Motor neuron (in vitro differentiated cells): ENCODE measurements at regions not wholly inside any gene's neighbourhood (a gene's known extent, or its start where the extent isn't known, plus 50 kb on each side); places are given as distances from the start of the nearest gene placed in this dataset.

Source experiments
- ATAC-seq, 8 experiments: fragments of 200-7000 bp; cut with Tn5 transposase; replicated peaks in 6 of 8; 2 replicates each; pipeline ENCODE4 v1.8.0; 2021; ENCODE audit warnings: mild to moderate bottlenecking in 8 of 8, moderate library complexity in 8 of 8
- H3K27ac ChIP-seq, 2 donors: fragments of 250-450 bp; sonication (Bioruptor Pico); 2 replicates each; pipeline ENCODE4 v1.9.0; 2021; ENCODE audit warnings: antibody characterized with exemption in 2 of 2, mild to moderate bottlenecking in 2 of 2, moderate library complexity in 1 of 2
- H3K4me1 ChIP-seq, 2 donors: fragments of 250-450 bp; sonication (Bioruptor Pico); replicated peaks in 1 of 2; 2 replicates each; pipeline ENCODE4 v1.6.1; 2021; ENCODE audit warnings: antibody characterized with exemption in 2 of 2, mild to moderate bottlenecking in 2 of 2, moderate library complexity in 1 of 2
- H3K4me3 ChIP-seq, 5 donors: fragments of 250-450 bp; sonication (Bioruptor Pico); 2 replicates each; pipeline ENCODE4 v1.9.0; 2021; ENCODE audit warnings: antibody characterized with exemption in 5 of 5, mild to moderate bottlenecking in 5 of 5, moderate library complexity in 4 of 5
- WGBS, 10 experiments: fragments of 450-650 bp; shearing (Covaris generic); methylation state at CpG; one replicate each; pipeline ENCODE4 v1.0.0; 2022; 5-methylcytosine and 5-hydroxymethylcytosine counted together
- in situ Hi-C, 9 experiments: fragments of 400-800 bp; cut with MboI; loops; one replicate each; pipeline ENCODE4 v1.15.0; 2021; ENCODE audit warnings: low sequenced_read_pairs in 9 of 9, low pct_unique_long_range_greater_than_20kb in 2 of 9; ENCODE audit not compliant: unreplicated experiment in 9 of 9

DNA sequence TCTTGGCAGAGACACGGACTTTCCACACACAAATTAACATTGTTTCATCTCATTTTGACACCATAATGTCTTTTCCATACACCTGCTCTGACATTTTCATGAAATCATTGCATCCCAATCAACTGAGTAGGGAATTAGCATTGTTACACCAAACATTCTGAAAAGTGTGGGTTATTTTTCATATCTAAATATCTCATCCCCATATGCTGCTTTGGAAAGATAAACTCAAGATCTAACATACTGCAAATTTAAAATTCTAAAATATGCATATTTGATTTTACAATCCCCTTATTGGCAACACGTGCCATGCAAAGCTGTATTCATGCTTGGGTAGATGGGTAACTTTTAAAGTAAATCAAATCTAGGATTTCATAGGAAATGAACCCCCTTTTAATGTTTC, 242.9 kb downstream of the ZNF516 start:
- WGBS, 10 experiments: 0 to 87% (median 70%) methylated on average over 1 to 2 of the region's 2 CpGs; no CpG with 5 or more reads in 3 of the 10 experiments
- H3K27ac ChIP-seq: no peak overlapping the region
- ATAC-seq: no peak
- H3K4me1 ChIP-seq: peaks cover 9 to 22% of the 10 kb centered on the region in 2 donors
- in situ Hi-C loops: loop anchor here in 3 of 9 experiments (10.0 to 25.0 kb wide), 3 partner anchors 1040 to 1615 kb away; partner anchors contain the start of genes PTGR3 (in 1 of the 3) and TSHZ1 (in 1 of the 3)
- H3K4me3 ChIP-seq: no peak overlapping the region

DNA sequence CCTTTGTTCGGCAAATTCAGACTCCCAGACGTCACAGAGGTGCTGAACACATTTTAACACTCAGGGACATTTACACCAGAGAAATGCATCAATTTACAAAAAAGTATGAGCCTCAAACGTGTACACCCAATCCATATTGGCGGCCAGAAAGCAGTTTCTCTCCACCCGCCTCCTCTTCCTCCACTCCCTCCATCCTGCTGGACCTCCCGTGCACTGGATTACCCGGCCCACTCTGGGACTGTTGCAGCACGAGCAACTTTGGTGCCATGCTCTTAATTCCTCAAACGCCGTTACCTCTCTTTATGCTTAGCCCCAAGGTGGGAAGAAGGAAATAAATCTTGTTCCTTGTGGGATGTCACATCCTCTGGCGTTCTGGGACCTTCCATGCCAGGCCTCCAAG, 243.4 kb downstream of the ZNF516 start:
- no peak for ATAC-seq
- Histone ChIP-seq H3K4me1 (peaks cover 7 to 18% of the 10 kb centered on the region in 2 donors), H3K4me3 (no peak overlapping the region), H3K27ac (no peak overlapping the region)
- in situ Hi-C loops: loop anchor here in 3 of 9 experiments (10.0 to 25.0 kb wide), 3 partner anchors 1039 to 1614 kb away; partner anchors contain the start of genes PTGR3 (in 1 of the 3) and TSHZ1 (in 1 of the 3)
- 47 to 93% (median 63%) methylated on average over 1 to 10 of the region's 11 CpGs; no CpG with 5 or more reads in 1 of the 10 experiments for WGBS, 10 experiments

GRCh38 chr18:76246590-76246989, 248.5 kb downstream of the ZNF516 start:
- WGBS, 10 experiments: 0 to 100% (median 87%) methylated on average over 1 to 4 of the region's 4 CpGs

DNA sequence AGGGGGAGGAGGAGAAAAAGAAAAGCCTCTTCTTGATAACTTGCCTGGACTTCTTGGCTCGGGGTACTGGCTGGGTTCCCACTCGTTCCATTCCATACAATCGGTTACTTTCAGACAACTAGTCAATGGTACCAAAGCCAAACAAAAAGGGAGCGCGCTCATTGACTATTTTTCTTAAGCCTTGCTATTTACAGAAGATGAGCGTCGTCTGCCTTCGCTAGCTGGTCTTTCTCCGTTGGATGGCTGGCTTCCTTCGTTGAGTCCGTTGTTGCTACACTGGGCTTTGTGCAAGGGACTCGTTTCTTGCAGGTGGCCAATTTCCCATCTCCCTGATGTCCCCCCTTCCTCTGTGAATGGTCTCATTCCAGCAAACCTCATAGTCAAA, 260.4 kb downstream of the ZNF516 start:
- no peak for ATAC-seq
- Histone ChIP-seq H3K27ac (no peak overlapping the region), H3K4me3 (no peak overlapping the region), H3K4me1 (peaks cover 0 to 8% of the 10 kb centered on the region in 2 donors)
- 5 to 95% (median 86%) methylated on average over 3 to 10 of the region's 12 CpGs for WGBS, 10 experiments
- in situ Hi-C loops: no loop called here

More at GRCh38 chr18:76246590-76246989, 248.5 kb downstream of the ZNF516 start:
- no peak for ATAC-seq
- in situ Hi-C loops: no loop called here
- Histone ChIP-seq H3K4me3 (no peak overlapping the region), H3K27ac (no peak overlapping the region), H3K4me1 (no peaks in the 10 kb centered on the region)

- Histone ChIP-seq H3K4me3 (no peak overlapping the region), H3K27ac (no peak overlapping the region), H3K4me1 (peaks cover 0 to 8% of the 10 kb centered on the region in 2 donors)
- ATAC-seq: no peak
- 25 to 78% (median 45%) methylated on average over 2 to 5 of the region's 5 CpGs; no CpG with 5 or more reads in 2 of the 10 experiments for WGBS, 10 experiments
- in situ Hi-C loops: no loop called here
These were observed 261.0 kb downstream of the ZNF516 start for GRCh38 chr18:76233876-76234675.

DNA sequence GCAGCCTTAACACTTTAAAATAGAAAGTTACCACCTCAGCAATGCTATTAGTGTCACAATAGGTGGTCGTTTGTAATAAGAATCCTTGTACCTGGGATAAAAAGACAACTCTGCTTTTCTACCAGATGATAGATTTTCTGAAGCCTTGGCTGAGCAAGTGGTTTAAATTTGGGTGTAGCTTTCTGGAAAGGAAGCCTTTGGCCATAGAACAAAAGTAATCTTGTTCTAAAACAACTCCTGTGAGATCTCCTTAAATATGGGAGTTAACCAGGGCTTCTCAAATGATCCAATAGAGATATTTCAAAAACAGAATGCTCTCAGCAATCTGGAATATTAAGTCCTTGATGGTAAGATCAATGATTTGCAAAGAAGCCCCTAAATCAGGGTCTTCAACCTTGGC, 261.6 kb downstream of the ZNF516 start:
- H3K27ac ChIP-seq: no peak overlapping the region
- 0 to 88% (median 43%) methylated on average over 1 of the region's 1 CpG; no CpG with 5 or more reads in 3 of the 10 experiments for WGBS, 10 experiments
- in situ Hi-C loops: no loop called here
- ATAC-seq: no peak
- H3K4me1 ChIP-seq: peaks cover 0 to 8% of the 10 kb centered on the region in 2 donors
- H3K4me3 ChIP-seq: no peak overlapping the region

- Histone ChIP-seq H3K4me3 (no peak overlapping the region), H3K27ac (no peak overlapping the region), H3K4me1 (peaks cover 0 to 8% of the 10 kb centered on the region in 2 donors)
- in situ Hi-C loops: no loop called here
- ATAC-seq: no peak
- 15 to 100% (median 80%) methylated on average over 1 to 3 of the region's 3 CpGs; no CpG with 5 or more reads in 4 of the 10 experiments for WGBS, 10 experiments
These were observed 262.3 kb downstream of the ZNF516 start for GRCh38 chr18:76232779-76233178.

DNA sequence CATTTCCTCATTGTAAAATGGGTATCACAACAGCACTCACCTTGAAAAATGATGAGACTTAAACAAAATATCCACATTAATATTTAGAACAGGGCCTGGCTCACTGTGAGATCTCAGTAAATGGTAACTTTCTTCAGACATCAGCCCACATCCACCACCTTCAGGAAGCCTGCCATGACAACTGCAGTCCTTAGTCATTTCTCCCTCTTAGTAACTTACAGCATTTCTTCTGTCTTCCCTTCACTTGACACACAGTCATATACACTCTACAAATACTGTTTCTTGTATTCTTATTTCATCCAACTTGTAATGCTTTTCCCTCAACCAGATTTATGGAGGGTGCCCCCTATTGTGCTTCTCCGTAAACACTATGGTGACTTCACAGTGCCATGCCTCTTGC, 263.0 kb downstream of the ZNF516 start:
- ATAC-seq: no peak
- in situ Hi-C loops: no loop called here
- no peak overlapping the region for H3K27ac ChIP-seq
- H3K4me3 ChIP-seq: no peak overlapping the region
- WGBS, 10 experiments: 45 to 100% (median 94%) methylated on average over 1 of the region's 1 CpG; no CpG with 5 or more reads in 4 of the 10 experiments
- peaks cover 0 to 8% of the 10 kb centered on the region in 2 donors for H3K4me1 ChIP-seq

DNA sequence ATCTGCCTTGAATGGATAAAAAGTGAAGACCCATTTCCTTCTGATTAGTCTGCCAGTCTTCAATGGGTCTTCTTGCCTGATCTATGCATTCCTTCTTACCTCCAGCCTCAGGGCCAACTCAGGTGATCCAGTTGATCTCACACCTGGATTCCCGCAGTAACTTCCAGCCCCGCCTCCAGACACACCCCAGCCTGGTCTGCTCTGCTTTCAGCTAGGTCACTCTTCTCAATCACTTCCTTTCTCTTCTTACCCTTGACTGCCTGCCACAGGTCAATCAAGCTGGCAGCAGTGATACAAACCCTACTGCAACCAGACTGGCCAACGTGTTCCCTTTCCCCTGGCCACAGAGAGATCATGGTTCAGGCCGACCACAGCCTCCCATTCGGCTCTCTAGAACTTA, 263.6 kb downstream of the ZNF516 start:
- in situ Hi-C loops: no loop called here
- no peak overlapping the region for H3K4me3 ChIP-seq
- WGBS, 10 experiments: 75 to 100% (median 92%) methylated on average over 1 to 5 of the region's 5 CpGs; no CpG with 5 or more reads in 4 of the 10 experiments
- H3K4me1 ChIP-seq: peaks cover 0 to 8% of the 10 kb centered on the region in 2 donors
- no peak for ATAC-seq
- no peak overlapping the region for H3K27ac ChIP-seq

DNA sequence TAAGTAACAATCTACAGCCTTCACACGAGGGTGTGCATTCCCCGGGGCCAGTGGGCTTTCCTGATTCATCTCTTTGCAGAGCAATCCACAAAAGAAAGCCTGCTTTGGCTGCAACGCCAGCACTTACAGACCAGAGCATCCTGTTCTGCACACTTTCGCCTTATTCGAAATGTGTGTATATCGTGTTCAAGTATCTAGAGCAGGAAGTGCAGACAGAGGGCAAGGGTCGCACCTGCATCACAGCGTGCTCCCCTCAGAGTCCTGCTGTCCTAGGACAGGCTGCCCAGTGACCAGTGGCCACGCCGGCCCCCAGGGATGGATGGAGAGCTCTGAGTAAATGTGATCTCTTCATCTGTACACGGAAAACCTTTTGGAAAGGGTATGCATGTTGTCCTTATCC, 264.3 kb downstream of the ZNF516 start:
- WGBS, 10 experiments: 6 to 88% (median 71%) methylated on average over 2 to 10 of the region's 11 CpGs; no CpG with 5 or more reads in 4 of the 10 experiments

DNA sequence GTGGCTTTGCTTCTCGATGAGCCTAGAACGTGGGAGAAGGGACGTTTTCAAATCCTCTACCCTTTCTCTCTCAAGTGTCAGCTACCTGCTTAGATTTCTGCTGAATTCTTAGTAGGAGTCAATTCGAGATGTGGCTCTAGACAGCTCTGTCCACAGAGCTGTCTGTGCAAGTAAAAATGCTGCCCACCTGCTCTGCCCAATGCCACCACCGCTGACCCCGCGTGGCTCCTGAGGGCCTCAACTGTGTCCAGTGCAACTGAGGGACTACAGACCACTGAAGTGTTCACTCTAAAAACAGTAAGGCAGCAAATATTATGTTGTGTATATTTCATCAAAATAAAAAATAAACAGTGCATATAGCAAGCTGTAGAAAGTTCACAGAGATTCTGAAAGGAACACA, 266.3 kb downstream of the ZNF516 start:
- in situ Hi-C loops: no loop called here
- no peak for ATAC-seq
- 0 to 100% (median 83%) methylated on average over 1 to 7 of the region's 7 CpGs for WGBS, 10 experiments
- peaks cover 0 to under 1% of the 10 kb centered on the region in 2 donors for H3K4me1 ChIP-seq
- H3K4me3 ChIP-seq: no peak overlapping the region
- no peak overlapping the region for H3K27ac ChIP-seq

More for the DNA sequence above, 264.3 kb downstream of the ZNF516 start:
- in situ Hi-C loops: no loop called here
- no peak for ATAC-seq
- Histone ChIP-seq H3K4me3 (no peak overlapping the region), H3K27ac (no peak overlapping the region), H3K4me1 (peaks cover 0 to 8% of the 10 kb centered on the region in 2 donors)

DNA sequence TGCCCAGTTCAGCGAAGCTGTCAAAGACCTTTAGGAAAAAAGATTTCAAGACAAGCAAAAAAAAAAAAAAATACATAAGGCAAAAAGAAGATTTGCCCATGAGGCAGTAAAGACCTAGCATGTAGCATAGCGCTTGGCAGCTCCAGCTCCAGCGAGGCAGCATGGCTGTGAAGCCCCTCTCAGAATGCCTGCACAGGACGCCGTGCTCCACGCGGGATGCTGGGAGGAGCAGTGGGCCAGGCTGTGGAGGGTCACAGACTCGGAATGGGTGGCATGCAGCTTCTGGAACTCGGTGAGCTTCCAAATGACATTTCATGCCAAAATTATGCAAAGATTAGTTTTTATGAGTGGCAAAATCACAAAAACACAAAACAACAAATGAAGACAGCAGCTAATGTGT, 267.3 kb downstream of the ZNF516 start:
- Histone ChIP-seq H3K4me3 (no peak overlapping the region), H3K27ac (no peak overlapping the region), H3K4me1 (no peaks in the 10 kb centered on the region)
- in situ Hi-C loops: no loop called here
- no peak for ATAC-seq
- WGBS, 10 experiments: 10 to 97% (median 80%) methylated on average over 2 to 9 of the region's 9 CpGs; no CpG with 5 or more reads in 1 of the 10 experiments

DNA sequence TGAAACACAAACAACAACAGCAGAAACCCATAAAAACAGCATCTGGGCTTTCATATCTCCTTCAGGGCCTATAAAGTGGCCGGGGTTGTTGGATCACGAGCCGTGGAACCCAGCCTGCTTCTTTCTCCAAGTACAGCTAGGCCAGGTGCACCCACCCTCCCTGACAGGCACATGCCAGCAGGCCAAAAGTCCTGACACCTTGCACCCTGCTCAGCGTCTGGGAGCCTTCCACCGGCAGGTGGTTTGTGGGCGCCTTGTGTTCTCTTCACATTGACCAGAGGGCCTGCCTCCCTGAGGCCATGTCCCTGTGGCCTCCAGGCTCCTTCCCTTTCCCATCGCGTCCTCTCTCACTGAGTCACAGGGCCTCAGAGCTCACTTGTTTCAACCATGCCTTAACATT, 271.6 kb downstream of the ZNF516 start:
- Histone ChIP-seq H3K27ac (no peak overlapping the region), H3K4me1 (peaks cover 0 to 10% of the 10 kb centered on the region in 2 donors), H3K4me3 (no peak overlapping the region)
- in situ Hi-C loops: no loop called here
- no peak for ATAC-seq
- WGBS, 10 experiments: 48 to 100% (median 87%) methylated on average over 1 to 3 of the region's 8 CpGs; no CpG with 5 or more reads in 6 of the 10 experiments
